ENCODE measurements at regions not wholly inside any gene's neighbourhood (a gene's known extent, or its start where the extent isn't known, plus 50 kb on each side); places are given as distances from the start of the nearest gene placed in this dataset.
"Not testable (repeated sequence)": the region's sequence is repeated elsewhere in the genome, so short reads cannot be mapped to it uniquely, and the experiment has no call there.

DNA sequence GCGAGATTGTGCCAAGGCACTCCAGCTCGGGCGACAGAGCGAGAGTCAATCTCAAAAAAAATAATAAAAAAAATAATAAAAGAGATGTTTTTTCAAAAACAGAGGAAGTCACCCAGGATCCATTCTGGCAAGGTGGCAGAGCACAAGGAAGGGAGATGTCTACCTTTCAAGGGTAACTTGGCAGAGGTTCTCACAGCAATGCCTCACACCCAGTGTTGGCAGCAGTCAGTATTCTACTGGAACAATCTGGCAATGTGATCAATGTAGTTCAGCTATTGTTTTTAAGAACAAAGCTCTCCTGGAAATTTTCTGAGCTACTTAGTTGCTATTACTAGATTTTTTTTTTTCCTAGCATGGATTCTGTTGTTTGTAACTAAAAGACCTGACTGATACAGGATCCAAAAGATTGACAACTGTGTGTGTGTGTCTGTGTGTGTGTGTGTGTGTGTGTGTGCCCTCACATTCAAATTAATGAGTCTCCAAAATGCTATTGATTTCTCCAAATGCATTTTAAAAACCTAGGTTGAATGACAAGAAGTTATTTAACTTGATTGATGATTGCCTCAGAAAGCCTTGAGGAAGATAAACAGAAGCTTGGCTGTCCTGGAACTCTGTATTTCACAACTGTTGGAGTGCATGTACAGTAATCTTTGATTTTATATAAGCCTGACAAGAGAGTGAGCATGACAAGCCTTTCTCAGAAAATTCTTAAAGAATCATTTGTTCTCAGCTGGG lies 114.1 kb upstream of the RREB1 start:
- no peak for DNase-seq

DNA sequence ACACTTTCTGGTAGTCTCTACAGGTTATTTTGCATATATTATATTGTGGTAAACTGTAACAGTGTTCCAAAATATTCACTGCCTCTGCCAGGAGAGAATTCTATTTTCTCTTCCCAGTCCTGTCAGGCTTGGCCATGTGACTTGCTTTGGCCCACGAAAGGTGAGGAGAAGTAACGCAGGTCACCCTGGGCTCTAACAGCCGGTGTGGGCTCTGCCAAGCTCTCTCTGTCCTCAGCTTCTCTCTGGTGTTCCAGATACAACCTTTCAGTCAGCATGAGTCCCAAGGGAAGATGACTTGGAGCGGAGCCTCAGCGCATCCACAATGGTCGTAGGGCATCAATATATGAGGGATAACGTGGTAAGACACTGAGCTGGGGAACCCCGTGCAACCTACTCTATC lies 113.0 kb upstream of the RREB1 start:
- no peak for DNase-seq

DNA sequence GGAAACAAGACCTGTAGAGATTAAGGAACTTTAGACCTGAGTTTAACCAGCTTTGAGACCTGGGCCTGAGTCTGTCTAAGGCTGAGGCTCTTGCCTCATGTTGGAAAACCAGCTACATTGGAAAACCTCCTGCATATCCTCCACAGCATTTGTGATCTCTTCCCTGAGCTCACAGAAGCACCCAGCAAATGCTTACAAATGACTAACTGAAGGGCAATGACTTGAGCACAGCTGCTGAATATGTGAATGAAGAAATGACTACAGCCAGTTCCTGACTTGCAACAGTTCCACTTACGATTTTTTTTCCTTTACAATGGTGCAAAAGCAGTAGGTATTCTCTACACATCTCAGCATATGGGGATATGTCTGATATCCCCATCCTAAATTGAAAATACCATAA lies 112.4 kb upstream of the RREB1 start:
- DNase-seq: no peak

DNA sequence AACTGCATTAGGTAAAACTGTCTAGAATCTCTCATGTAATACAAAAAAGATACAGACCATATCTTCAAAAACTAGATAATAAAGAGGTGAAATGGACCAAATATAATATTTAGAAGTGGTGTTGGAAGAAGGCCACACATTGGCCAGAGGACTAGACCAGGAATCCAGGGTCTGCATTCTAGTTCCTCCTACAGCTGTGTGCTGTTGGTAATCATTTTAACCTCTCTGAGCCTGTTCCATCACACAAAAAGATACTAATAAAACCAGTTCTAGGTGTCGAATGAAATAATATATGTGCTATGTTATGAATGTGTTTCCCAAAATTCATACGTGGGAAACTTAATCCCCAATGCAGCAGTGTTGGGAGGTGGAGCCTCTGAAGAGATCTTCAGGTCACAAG lies 111.6 kb upstream of the RREB1 start:
- no peak for DNase-seq

DNA sequence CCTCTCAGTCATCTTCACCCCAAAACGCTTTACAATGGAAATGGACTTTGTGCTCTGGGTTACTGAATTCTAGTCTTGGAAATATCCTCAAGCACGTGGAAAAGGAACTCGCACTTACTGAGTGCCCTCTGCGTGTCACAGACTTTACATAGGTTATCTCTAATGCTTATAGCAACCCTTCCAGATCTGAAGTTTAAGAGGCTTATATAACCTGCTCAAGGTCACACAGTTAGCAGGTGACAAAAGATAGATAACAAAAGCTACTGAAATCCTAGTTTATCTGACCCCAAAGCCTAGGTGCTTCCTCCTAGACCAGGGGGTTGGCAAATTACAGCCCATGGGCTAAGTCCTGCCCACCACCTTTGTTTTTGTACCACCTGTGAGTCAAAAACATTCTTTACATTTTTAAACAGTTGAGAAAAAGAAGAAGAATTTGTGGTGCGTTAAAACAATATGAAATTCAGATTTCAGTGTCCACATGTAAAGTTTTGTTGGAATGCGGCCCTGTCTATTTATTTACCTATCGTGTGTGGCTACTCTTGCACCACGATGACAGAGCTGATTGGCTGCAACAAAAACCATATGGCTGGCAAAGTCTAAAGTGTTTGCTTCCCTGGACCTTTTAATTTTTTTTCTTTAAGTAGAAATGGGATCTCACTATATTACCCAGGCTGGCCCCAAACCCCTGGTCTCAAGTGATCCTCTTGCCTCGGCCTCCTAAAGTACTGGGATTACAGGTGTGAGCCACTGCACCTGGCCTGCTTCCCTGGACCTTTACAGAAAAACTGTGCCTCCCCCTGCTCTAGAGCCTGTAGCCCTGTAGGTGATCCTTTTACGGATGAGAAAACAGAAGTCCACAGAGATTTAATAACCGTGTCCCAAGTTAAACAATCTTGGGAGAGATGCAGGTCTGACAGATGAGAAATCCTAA lies 110.2 kb upstream of the RREB1 start:
- DNase-seq: no peak

DNA sequence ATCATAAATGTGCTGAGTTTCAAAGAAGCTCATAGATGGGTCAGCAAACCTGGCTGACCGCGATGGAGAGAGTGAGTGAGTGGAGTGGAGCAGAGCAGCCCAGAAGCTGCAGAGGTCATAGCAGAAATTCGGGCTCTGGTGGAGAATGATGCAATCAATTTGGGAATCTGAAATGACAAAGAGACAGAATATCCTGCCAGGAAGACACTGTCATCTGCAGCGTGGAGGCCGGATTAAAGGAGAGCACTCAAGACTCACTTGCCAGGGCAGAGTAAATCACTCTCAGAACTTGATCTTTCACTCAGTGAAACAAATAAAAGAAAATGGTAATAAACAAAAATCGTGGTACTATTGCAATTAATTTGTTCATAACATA lies 109.6 kb upstream of the RREB1 start:
- DNase-seq: no peak

DNA sequence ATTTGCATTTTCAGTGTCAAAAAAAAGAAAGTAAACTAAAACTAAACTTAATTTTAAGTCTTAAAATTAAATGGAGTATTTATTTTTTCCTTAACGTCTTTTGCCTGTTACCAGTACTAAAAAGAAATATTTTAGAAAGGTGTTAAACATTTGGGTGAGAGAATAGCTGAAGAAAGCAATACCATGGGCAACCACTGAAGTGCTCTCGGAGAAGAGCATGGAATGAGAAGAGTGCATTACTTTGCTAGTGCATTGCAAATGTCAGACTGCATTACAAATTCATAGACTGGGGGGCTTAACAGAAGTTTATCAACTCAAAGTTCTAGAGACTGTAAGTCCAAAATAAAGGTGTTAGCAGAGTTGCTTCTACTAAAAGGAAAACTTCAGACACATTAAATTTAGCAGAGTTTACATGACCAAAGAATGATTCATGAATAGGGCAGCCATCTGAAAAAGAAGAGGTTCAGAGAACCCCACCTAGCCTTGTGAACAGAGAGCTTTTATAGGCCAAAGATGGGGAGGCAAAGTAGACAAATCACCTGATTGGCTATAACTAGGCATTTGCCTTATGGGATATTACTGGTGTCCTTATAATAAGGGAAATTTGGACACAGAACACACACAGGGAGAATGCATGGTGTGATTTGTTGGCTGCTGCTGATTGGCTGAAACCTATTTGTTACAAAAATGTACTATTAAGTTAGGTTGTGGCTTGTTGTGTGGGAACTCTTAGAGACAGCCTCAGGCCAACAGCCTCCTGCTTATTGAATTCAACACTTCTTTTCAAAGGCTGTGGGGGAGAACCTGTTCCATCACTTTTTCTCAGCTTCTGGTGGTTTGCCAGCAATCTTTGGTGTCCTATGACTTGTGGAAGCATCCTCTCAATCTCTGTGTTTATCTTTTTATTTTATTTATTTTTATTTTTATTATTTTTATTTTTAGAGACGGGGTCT lies 106.7 kb upstream of the RREB1 start:
- DNase-seq: no peak

DNA sequence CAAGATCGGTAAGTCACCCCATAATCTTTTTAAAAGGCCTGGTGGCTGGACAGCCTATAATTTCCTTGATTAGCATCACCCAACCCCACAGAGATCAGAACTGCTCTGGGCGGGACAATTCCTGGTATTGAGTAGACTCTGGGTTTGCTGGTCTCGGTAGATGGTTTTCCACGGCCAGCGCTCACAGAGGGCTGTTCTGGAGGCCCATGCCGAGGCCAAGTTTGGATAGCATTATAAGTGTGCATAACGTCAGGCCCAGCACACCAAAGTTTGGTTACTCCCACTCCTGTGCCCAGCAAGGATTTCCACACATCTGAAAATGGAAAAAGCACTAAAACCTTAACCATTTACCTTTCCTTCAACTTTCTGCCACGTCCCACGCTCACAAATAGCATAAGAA lies 104.7 kb upstream of the RREB1 start:
- DNase-seq: no peak

DNA sequence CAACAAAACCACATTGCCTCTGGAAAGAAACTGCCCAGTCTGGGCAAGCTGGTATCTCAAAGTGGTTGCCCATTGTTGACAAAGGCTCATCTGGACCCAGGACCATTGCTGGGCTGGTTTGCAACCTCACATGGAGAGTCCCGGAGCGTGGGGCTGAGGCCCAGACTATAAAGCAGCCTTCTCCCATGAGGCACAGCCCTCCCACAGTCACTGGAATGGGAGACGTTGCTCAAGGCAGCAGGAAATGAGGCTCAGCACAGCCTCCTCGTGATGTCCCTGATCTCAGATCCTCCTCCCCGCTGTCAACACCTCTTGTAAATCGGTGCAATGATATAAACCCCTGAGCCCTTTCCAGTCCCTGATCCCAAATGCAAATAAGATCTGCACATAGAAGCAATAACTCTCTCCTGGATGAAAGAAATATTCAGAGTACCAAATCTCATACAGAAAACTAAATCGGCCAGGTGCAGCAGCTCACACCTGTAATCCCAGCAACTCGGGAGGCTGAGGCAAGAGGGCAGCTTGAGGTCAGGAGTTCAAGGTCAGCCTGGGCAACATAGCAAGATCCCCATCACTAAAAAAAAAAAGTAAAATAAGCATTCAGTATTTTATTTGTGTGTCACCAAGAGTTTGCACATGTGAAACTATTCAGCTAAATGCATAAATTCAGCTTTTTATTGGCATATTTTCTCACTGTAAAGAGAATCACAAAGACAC lies 103.0 kb upstream of the RREB1 start:
- no peak for DNase-seq

DNA sequence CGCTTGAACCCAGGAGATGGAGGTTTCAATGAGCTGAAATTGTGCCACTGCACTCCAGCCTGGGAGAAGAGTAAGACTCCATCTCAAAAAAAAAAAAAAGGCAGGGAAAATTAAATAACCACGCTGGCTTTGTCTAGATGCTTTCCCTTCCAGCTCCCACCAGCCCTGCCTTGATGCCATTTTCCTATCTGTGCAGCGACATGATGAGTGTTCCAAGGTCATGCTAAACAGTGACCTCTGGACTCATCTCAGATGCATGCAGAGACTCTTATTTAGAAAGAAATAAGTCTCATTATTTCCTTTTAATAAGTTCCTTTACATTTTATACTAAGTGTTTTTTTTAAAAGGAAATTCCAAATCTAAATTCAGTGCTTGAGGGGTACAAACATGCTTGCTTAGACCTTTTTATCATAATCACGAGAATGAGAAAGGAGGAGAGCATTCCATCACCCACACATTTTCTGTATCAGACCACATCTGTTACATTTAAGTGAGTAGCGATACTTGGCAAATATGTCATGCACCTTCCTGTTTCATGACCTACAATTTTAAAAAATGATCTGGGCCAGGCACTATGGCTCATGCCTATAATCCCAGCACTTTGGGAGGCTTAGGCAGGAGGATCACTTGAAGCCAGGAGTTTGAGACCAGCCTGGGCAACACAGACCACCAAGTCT lies 101.1 kb upstream of the RREB1 start:
- no peak for DNase-seq

DNA sequence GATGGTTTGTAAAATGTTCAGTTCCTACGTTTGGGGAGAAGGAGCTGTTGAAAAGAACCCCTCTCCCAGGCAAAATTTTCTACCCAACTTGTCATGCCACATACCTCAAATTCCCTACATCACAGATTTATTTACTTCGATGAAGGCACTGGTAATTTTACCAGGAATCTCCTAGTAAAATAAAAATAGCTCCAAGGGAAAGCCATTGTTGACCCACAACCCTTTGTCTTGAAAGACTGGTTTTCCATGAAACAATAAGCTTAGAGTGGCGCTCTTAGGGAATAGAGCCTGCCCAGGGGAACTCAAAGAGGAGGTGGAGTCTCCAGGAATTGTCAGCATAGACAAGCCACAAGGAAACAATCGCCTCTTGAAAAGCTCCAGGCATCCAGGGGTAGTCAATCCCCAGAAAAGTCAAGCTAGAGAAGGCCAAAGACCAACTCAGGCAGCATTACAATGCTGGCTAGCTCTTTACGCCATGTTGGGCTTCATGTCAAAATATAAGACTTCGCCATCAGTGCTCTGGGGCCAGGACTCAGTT lies 99.2 kb upstream of the RREB1 start:
- DNase-seq: no peak

DNA sequence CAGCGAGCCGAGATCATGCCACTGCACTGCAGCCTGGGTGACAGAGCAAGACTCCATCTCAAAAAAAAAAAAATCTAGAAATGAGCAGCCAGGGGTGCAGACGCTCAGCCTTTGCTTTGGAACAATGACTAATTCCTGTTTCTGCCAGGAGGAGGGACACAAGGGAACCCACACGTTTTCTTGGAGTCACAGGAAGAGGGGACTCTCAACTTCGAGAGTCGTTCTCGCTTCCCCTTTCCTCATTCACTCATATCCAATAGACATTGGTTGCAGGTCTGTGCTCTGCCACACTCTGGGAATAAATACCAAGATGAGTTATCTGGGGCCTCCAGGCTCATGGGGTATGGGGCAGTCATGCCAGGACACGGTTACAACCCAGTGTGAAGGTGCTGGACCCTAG lies 91.5 kb upstream of the RREB1 start:
- no peak for DNase-seq

DNA sequence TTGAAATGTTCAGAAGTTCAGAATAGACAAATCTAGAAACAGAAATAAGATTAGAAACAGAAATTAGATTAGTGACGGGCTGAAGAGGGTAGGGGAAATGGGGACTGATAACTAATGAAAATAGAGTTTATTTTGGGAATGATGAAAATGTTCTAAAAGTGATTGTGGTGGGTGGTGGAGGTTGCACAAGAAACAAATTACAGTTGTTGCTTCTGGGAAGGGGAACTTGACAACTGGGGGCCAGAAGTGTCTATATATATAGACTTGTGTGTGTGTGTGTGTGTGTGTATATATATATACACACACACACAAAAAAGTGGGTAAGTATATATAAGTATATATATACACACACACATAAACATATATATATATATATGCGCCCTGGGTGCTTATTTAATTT lies 86.5 kb upstream of the RREB1 start:
- DNase-seq: no peak

DNA sequence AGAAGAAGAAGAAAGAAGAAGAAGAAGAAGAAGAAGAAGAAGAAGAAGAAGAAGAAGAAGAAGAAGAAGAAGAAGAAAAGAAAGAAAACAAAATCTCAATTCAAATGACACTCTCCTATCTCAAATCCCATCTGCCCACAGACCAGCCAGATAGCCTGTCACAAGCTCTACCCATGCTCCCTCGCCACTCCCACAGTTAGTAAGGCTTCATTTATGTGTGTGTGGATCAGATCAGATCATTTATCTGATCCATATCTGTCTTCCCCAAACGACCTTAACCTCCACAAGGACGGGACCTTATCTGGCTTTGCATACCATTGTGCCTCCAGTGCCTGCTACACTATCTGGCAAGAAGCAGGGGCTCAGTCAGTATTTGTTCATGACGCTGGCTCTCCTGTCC lies 81.9 kb upstream of the RREB1 start:
- no peak for DNase-seq

DNA sequence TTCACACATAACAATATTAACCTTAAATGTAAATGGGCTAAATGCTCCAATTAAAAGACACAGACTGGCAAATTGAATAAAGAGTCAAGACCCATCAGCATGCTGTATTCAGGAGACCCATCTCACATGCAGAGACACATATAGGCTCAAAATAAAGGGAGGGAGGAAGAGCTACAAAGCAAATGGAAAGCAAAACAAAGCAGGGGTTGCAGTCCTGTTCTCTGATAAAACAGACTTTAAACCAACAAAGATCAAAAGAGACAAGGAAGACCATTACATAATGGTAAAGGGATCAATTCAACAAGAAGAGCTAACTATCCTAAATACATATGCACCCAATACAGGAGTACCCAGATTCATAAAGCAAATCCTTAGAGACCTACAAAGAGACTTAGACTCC lies 78.8 kb upstream of the RREB1 start:
- DNase-seq: not testable (repeated sequence)

DNA sequence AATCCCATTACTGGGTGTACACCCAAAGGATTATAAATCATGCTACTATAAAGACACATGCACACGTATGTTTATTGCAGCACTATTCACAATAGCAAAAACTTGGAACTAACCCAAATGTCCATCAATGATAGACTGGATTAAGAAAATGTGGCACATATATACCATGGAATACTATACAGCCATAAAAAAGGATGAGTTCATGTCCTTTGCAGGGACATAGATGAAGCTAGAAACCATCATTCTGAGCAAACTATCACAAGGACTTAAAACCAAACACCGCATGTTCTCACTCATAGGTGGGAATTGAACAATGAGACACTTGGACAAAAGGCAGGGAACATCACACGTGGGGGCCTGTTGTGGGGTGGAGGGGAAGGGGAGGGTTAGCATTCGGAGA lies 76.8 kb upstream of the RREB1 start:
- not testable (repeated sequence) for DNase-seq

DNA sequence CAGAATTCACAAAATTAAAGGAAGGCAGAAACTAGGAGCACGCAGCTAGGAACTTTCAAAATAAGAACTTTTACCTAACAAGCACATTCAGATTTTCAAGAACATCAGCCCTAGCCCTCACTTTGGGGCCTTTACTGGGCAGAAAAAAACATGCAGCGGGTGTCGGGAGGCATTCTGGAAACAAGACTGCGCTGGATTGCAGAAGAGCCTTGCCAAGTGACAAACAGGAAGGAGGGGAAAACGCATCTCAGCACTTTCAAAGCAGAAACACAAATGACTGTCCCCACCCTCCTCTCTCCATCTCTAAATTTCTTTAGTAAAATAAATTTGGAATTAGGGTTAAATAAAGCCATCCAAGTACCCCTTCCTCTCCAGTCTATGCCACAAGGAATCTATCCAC lies 74.6 kb upstream of the RREB1 start:
- no peak for DNase-seq

DNA sequence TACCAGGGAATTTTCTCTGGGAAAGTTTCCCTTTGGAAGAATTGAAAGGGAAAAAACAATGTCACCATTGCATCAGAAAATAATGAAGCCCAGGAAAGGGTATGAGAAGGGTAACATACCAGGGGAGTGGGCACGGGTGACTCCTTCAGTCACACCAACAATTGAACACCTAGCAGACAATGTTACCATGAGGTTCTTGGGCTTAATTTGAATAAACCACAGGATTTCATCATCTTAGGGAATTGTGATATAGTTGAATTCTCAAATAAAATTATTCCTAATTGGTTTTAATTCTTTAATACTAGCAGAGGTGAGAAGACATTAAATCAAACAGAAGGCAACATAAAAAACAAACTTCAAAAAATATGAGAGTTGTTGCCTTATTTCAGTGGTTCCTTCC lies 73.7 kb upstream of the RREB1 start:
- DNase-seq: no peak

DNA sequence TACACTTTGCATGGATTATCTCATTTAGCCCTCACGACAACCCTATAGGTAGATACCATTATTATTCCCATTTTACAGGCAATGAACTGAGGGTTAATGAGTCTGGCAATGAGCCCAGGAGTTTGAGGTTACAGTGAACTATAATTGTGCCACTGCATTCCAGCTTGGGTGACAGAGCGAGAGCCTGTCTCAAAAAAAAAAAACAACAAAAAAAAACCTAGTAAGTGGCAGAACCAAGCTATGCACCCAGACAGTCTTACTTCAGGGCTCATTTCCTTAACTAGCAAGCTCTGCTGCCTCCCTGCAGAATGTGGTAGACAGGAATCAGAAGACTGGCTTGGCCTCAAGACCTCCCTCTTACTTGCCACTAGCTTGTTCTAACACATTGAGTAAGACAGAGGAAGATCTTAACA lies 71.9 kb upstream of the RREB1 start:
- peak; percentile 8 for DNase-seq

DNA sequence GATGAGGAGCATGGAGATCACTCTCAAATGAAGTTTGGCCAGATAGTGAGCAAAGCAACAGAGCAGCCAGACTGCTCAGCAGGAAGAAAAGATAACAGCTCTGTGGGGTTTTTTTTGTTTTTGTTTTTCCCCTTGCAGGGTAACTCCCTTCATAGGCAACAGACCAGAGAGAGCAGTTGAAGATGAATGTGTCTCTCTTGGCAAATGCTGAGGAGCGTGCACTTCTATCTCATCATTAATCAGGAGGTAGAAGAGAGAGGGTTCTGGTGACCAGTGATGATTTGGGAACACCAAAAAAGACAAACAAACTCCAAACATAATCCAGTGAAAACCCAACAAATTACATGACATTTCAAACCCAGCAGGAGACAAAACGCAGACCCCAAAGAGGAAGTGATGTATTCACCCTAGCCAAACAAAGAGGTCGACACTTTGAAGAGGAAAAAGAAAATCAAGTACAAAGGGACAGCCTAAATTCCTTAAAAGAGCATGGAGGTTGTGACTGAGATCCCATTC lies 66.2 kb upstream of the RREB1 start:
- DNase-seq: no peak

DNA sequence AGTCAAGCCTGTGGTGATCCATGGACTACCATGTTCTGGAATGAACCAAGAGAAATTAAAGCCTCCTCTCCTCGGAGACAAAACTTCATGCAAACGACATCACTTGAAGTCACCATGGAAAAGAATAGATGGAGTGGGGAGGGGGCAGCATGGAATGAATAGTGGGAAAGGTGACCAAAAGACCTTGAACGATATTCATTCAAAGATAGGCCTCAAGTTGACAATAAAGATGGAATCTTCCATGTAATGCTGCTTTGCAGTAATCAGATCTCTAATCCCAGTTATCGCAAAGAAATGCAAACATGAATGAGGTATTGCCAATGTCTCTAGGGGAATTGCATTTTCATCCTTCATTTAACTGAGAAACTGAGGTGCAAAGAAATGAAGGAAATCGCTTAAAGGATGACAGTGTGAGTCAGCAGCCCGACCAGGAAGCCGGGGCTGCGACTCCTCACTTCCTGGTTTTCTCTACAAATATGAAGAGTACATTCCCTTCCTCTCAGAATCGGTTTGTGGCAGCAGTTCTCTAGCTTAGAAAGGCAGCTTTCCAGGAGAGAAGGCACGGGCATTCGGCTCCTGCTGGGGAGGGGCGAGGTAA lies 65.6 kb upstream of the RREB1 start:
- DNase-seq: no peak
